HEK293 (cell line): ENCODE measurements at regions not wholly inside any gene's neighbourhood (a gene's known extent, or its start where the extent isn't known, plus 50 kb on each side); places are given as distances from the start of the nearest gene placed in this dataset.

Experiments used
- CTCF ChIA-PET: fragments of 350-600 bp; formaldehyde crosslinking; extraction: SDS; loops from one replicate; lab custom pipeline; 2021; ENCODE audit warnings: antibody characterized with exemption; lab: Yijun Ruan, JAX
- POLR2A ChIA-PET: fragments of 300-600 bp; formaldehyde crosslinking; extraction: SDS; loops from one replicate; lab custom pipeline; 2020; ENCODE audit warnings: antibody characterized with exemption, inconsistent platforms; lab: Yijun Ruan, JAX
- H3K27ac ChIP-seq: fragments of 200-500 bp; sonication (Bioruptor generic); 2 replicates; pipeline ENCODE4 v1.5.1; 2014; ENCODE audit warnings: low read depth, low read length, control low read depth, inconsistent platforms; ENCODE audit errors: extremely low read depth
- H3K36me3 ChIP-seq, 2 experiments: fragments of 200-500 bp in 1 of 2; sonication (Bioruptor generic) in 1 of 2; 1 replicate in 1 of 2; 2 replicates in 1 of 2; pipeline ENCODE4 v1.5.1; 2014 to 2017; ENCODE audit warnings: inconsistent platforms in 2 of 2, low read length in 2 of 2; ENCODE audit not compliant: control insufficient read depth in 2 of 2, insufficient read depth in 1 of 2
- H3K4me1 ChIP-seq: fragments of 200-500 bp; sonication (Bioruptor generic); 2 replicates; pipeline ENCODE4 v1.5.1; 2014; ENCODE audit warnings: mild to moderate bottlenecking, low read length, inconsistent platforms; ENCODE audit not compliant: control insufficient read depth, insufficient read depth
- H3K4me3 ChIP-seq: 2 replicates; pipeline ENCODE4 v1.5.1; 2011; ENCODE audit warnings: low read depth, mild to moderate bottlenecking, control low read depth, low read length, moderate library complexity
- H3K9me3 ChIP-seq: fragments of 200-500 bp; sonication (Bioruptor generic); 2 replicates; pipeline ENCODE4 v1.5.1; 2014; ENCODE audit warnings: low read depth, low read length, inconsistent platforms; ENCODE audit not compliant: control insufficient read depth, insufficient read depth
- BCL11A ChIP-seq: fragments of 450-650 bp; formaldehyde crosslinking; IDR thresholded peaks from 2 replicates; pipeline ENCODE4 v1.5.1; 2016; ENCODE audit warnings: low read depth, missing biosample characterization, missing genetic modification characterization
- EGR2 ChIP-seq: fragments of 450-650 bp; formaldehyde crosslinking; IDR thresholded peaks from 2 replicates; pipeline ENCODE4 v1.5.1; 2016; ENCODE audit warnings: low read depth, missing biosample characterization, missing genetic modification characterization
- HIC1 ChIP-seq: fragments of 450-650 bp; formaldehyde crosslinking; IDR thresholded peaks from 2 replicates; pipeline ENCODE4 v1.5.1; 2016; ENCODE audit warnings: missing biosample characterization, missing genetic modification characterization
- HOXC10 ChIP-seq: sonication (generic); formaldehyde crosslinking; IDR thresholded peaks from 2 replicates; pipeline ENCODE4 v1.8.1; 2023; ENCODE audit warnings: mild to moderate bottlenecking, missing genetic modification reagents
- OSR2 ChIP-seq: fragments of 450-650 bp; formaldehyde crosslinking; IDR thresholded peaks from 2 replicates; pipeline ENCODE4 v1.5.1; 2016; ENCODE audit warnings: missing biosample characterization, missing genetic modification characterization
- OVOL3 ChIP-seq: fragments of 450-650 bp; formaldehyde crosslinking; IDR thresholded peaks from 2 replicates; pipeline ENCODE4 v1.5.1; 2016; ENCODE audit warnings: missing biosample characterization, missing genetic modification characterization
- PRDM10 ChIP-seq: fragments of 450-650 bp; formaldehyde crosslinking; IDR thresholded peaks from 2 replicates; pipeline ENCODE4 v1.5.1; 2016; ENCODE audit warnings: missing biosample characterization, missing genetic modification characterization
- SCRT1 ChIP-seq: fragments of 450-650 bp; formaldehyde crosslinking; IDR thresholded peaks from 2 replicates; pipeline ENCODE4 v1.5.1; 2016; ENCODE audit warnings: missing biosample characterization, missing genetic modification characterization, borderline replicate concordance
- SCRT2 ChIP-seq: fragments of 450-650 bp; formaldehyde crosslinking; IDR thresholded peaks from 2 replicates; pipeline ENCODE4 v1.5.1; 2016; ENCODE audit warnings: missing biosample characterization, missing genetic modification characterization
- ZFHX2 ChIP-seq: fragments of 450-650 bp; formaldehyde crosslinking; conservative IDR thresholded peaks from 2 replicates; pipeline ENCODE4 v1.5.1; 2016; ENCODE audit warnings: missing biosample characterization, missing genetic modification characterization
- ZNF16 ChIP-seq: fragments of 450-650 bp; formaldehyde crosslinking; IDR thresholded peaks from 2 replicates; pipeline ENCODE4 v1.5.1; 2016; ENCODE audit warnings: low read depth, missing biosample characterization, missing genetic modification characterization
- ZNF214 ChIP-seq: fragments of 450-650 bp; formaldehyde crosslinking; IDR thresholded peaks from 2 replicates; pipeline ENCODE4 v1.5.1; 2017; ENCODE audit warnings: missing biosample characterization, mild to moderate bottlenecking, missing genetic modification characterization, borderline replicate concordance
- ZNF292 ChIP-seq: fragments of 450-650 bp; formaldehyde crosslinking; IDR thresholded peaks from 2 replicates; pipeline ENCODE4 v1.5.1; 2016; ENCODE audit warnings: low read depth, missing biosample characterization, missing genetic modification characterization, borderline replicate concordance
- ZNF501 ChIP-seq: fragments of 450-650 bp; formaldehyde crosslinking; IDR thresholded peaks from 2 replicates; pipeline ENCODE4 v1.5.1; 2016; ENCODE audit warnings: missing biosample characterization, missing genetic modification characterization
- ZNF621 ChIP-seq: fragments of 450-650 bp; formaldehyde crosslinking; IDR thresholded peaks from 2 replicates; pipeline ENCODE4 v1.5.1; 2017; ENCODE audit warnings: missing biosample characterization, missing genetic modification characterization
- ZNF623 ChIP-seq: fragments of 450-650 bp; formaldehyde crosslinking; IDR thresholded peaks from 2 replicates; pipeline ENCODE4 v1.5.1; 2016; ENCODE audit warnings: missing biosample characterization, missing genetic modification characterization
- ZNF639 ChIP-seq: fragments of 450-650 bp; formaldehyde crosslinking; IDR thresholded peaks from 2 replicates; pipeline ENCODE4 v1.5.1; 2016; ENCODE audit warnings: missing biosample characterization, missing genetic modification characterization

GRCh38 chr17:72516772-72517399 is 396.1 kb downstream of the SOX9 start:
- no peaks in the 10 kb centered on the region for H3K9me3 ChIP-seq
- POLR2A ChIA-PET: no interaction called here
- TF ChIP-seq ZNF292 (no peak), ZFHX2 (tag by site-specific recombination) (0 out of 2 replicates have a peak, but pooled peaks have one; percentile 24), HOXC10 (no peak), ZNF501 (no peak), BCL11A (tag by site-specific recombination) (no peak), ZNF16 (tag by site-specific recombination) (no peak), EGR2 (0 out of 2 replicates have a peak, but pooled peaks have one; percentile 10), OSR2 (tag by site-specific recombination) (no peak), ZNF639 (tag by site-specific recombination) (no peak), SCRT2 (peak; percentile 90), OVOL3 (no peak), SCRT1 (tag by site-specific recombination) (peak; percentile 22; the same call in 1 of the 2 replicates), ZNF623 (no peak)
- TF ChIP-seq, all 188 proteins: peak for 4
- peak overlapping the region; percentile 34; the same call in 1 of the 2 replicates for H3K27ac ChIP-seq
- H3K4me3 ChIP-seq: no peak overlapping the region
- CTCF ChIA-PET: no interaction called here
- H3K36me3 ChIP-seq: no peaks in the 10 kb centered on the region
- peaks cover 24% of the 10 kb centered on the region for H3K4me1 ChIP-seq

GRCh38 chr17:72517413-72518158 is 396.8 kb downstream of the SOX9 start:
- Histone ChIP-seq H3K27ac (peak overlapping the region; percentile 56), H3K9me3 (no peaks in the 10 kb centered on the region), H3K4me3 (no peak overlapping the region), H3K4me1 (peaks cover 24% of the 10 kb centered on the region), H3K36me3 (no peaks in the 10 kb centered on the region)
- TF ChIP-seq HIC1 (tag by site-specific recombination) (no peak), PRDM10 (tag by site-specific recombination) (peak; percentile 40), ZNF621 (tag by site-specific recombination) (no peak), ZNF214 (tag by site-specific recombination) (no peak)
- ChIA-PET CTCF (no interaction called here), POLR2A (no interaction called here)
